BLaER1 treated with 17β-estradiol and CSF1 and Interleukin-3, amounts not matched to agents 10 nM and 100 nM (cell line): ENCODE measurements at regions not wholly inside any gene's neighbourhood (a gene's known extent, or its start where the extent isn't known, plus 50 kb on each side); places are given as distances from the start of the nearest gene placed in this dataset.
A peak's percentile ranks its signal among the peaks of the same experiment; 100 is the strongest.

Experiments
- H3K27ac ChIP-seq, 11 experiments: shearing (Covaris generic); formaldehyde crosslinking; 2 replicates each; pipeline ENCODE4 v1.8.1; 2022
- H3K27me3 ChIP-seq, 11 experiments: shearing (Covaris generic); formaldehyde crosslinking; 2 replicates each; pipeline ENCODE4 v1.8.1; 2022
- H3K36me3 ChIP-seq, 11 experiments: shearing (Covaris generic); formaldehyde crosslinking; 2 replicates each; pipeline ENCODE4 v1.8.1; 2022
- H3K4me1 ChIP-seq, 10 experiments: shearing (Covaris generic); formaldehyde crosslinking; 2 replicates each; pipeline ENCODE4 v1.8.1; 2022
- H3K4me2 ChIP-seq, 11 experiments: shearing (Covaris generic); formaldehyde crosslinking; 2 replicates each; pipeline ENCODE4 v1.8.1; 2022
- H3K4me3 ChIP-seq, 10 experiments: shearing (Covaris generic); formaldehyde crosslinking; 2 replicates each; pipeline ENCODE4 v1.8.1; 2022
- H3K9ac ChIP-seq, 11 experiments: shearing (Covaris generic); formaldehyde crosslinking; 2 replicates each; pipeline ENCODE4 v1.8.1; 2022
- H3K9me3 ChIP-seq, 11 experiments: shearing (Covaris generic); formaldehyde crosslinking; replicated peaks in 1 of 11; 2 replicates each; pipeline ENCODE4 v1.8.1; 2022
- H4K20me1 ChIP-seq, 11 experiments: shearing (Covaris generic); formaldehyde crosslinking; 2 replicates each; pipeline ENCODE4 v1.8.1; 2022
- Cebpa-rat ChIP-seq, 11 experiments: shearing (Covaris generic); IDR thresholded peaks; 2 replicates each; pipeline ENCODE4 v1.8.1; 2022

- Histone ChIP-seq H3K27me3 (peaks cover 17 to 29% (median 19%) of the 10 kb centered on the region in 11 experiments), H3K4me1 (peaks cover 34 to 49% (median 46%) of the 10 kb centered on the region in 10 experiments), H3K4me3 (peak overlapping the region in 1 of 10 experiments; percentile 29; a peak in 1 of 20 replicates), H3K9ac (peak overlapping the region in 2 of 11 experiments; percentile 20 to 37; a peak in 2 of 22 replicates), H3K36me3 (no peaks in the 10 kb centered on the region), H3K4me2 (peak overlapping the region; percentile 73 to 93 (median 84)), H3K9me3 (no peaks in the 10 kb centered on the region), H3K27ac (0 out of 22 replicates have a peak overlapping the region, but pooled peaks of 2 of the 11 experiments have one; percentile 3 to 14), H4K20me1 (no peaks in the 10 kb centered on the region)
- no peak for TF ChIP-seq Cebpa-rat (IDR thresholded peaks at IDR 0.05)
Measured at GRCh38 chr11:123363556-123363955, 66.5 kb upstream of the GRAMD1B start.

- TF ChIP-seq Cebpa-rat (IDR thresholded peaks at IDR 0.05) = no peak
- no peaks in the 10 kb centered on the region for H3K9me3 ChIP-seq
- H3K27ac ChIP-seq = peak overlapping the region in 2 of 11 experiments; percentile 3 to 14; a peak in 1 of 22 replicates
- no peaks in the 10 kb centered on the region for H3K36me3 ChIP-seq
- H3K4me2 ChIP-seq = peak overlapping the region; percentile 73 to 93 (median 84)
- peak overlapping the region in 3 of 10 experiments; percentile 4 to 32 (median 29); a peak in 3 of 20 replicates for H3K4me3 ChIP-seq
- no peaks in the 10 kb centered on the region for H4K20me1 ChIP-seq
- H3K4me1 ChIP-seq = peaks cover 40 to 55% (median 51%) of the 10 kb centered on the region in 10 experiments
- H3K9ac ChIP-seq = peak overlapping the region in 2 of 11 experiments; percentile 20 to 37; a peak in 3 of 22 replicates
- H3K27me3 ChIP-seq = peaks cover 23 to 35% (median 25%) of the 10 kb centered on the region in 11 experiments
Measured at GRCh38 chr11:123362941-123363340, 67.1 kb upstream of the GRAMD1B start.

GRCh38 chr11:123362186-123362585, 67.9 kb upstream of the GRAMD1B start:
- no peak for TF ChIP-seq Cebpa-rat (IDR thresholded peaks at IDR 0.05)
- no peak overlapping the region for H3K27ac ChIP-seq
- H3K9ac ChIP-seq = no peak overlapping the region
- H3K36me3 ChIP-seq = no peaks in the 10 kb centered on the region
- no peaks in the 10 kb centered on the region for H3K9me3 ChIP-seq
- no peaks in the 10 kb centered on the region for H4K20me1 ChIP-seq
- peak overlapping the region in 10 of 11 experiments; percentile 73 to 93 (median 83); a peak in 19 of 22 replicates for H3K4me2 ChIP-seq
- H3K4me1 ChIP-seq = peaks cover 41 to 60% (median 52%) of the 10 kb centered on the region in 10 experiments
- peaks cover 30 to 42% (median 33%) of the 10 kb centered on the region in 11 experiments for H3K27me3 ChIP-seq
- no peak overlapping the region for H3K4me3 ChIP-seq

GRCh38 chr11:123361110-123361509, 69.0 kb upstream of the GRAMD1B start:
- Histone ChIP-seq H3K9me3 (no peaks in the 10 kb centered on the region), H3K4me1 (peaks cover 41 to 60% (median 52%) of the 10 kb centered on the region in 10 experiments), H3K27me3 (peaks cover 30 to 46% (median 35%) of the 10 kb centered on the region in 11 experiments), H3K9ac (no peak overlapping the region), H3K4me3 (no peak overlapping the region), H3K27ac (no peak overlapping the region), H4K20me1 (no peaks in the 10 kb centered on the region), H3K36me3 (no peaks in the 10 kb centered on the region), H3K4me2 (peak overlapping the region in 7 of 11 experiments; percentile 9 to 93 (median 82); a peak in 12 of 22 replicates)
- TF ChIP-seq Cebpa-rat (IDR thresholded peaks at IDR 0.05) = no peak

GRCh38 chr11:123360267-123360936, 69.7 kb upstream of the GRAMD1B start:
- no peaks in the 10 kb centered on the region for H3K36me3 ChIP-seq
- TF ChIP-seq Cebpa-rat (IDR thresholded peaks at IDR 0.05) = no peak
- H3K9me3 ChIP-seq = no peaks in the 10 kb centered on the region
- H3K4me1 ChIP-seq = peaks cover 41 to 60% (median 52%) of the 10 kb centered on the region in 10 experiments
- H4K20me1 ChIP-seq = no peaks in the 10 kb centered on the region
- 0 out of 22 replicates have a peak overlapping the region, but pooled peaks of 1 of the 11 experiments have one; percentile 12 for H3K4me2 ChIP-seq
- peaks cover 30 to 46% (median 35%) of the 10 kb centered on the region in 11 experiments for H3K27me3 ChIP-seq
- H3K27ac ChIP-seq = no peak overlapping the region
- H3K4me3 ChIP-seq = no peak overlapping the region
- H3K9ac ChIP-seq = no peak overlapping the region

GRCh38 chr11:123357990-123358827, 71.9 kb upstream of the GRAMD1B start:
- H3K9me3 ChIP-seq = no peaks in the 10 kb centered on the region
- no peaks in the 10 kb centered on the region for H3K36me3 ChIP-seq
- peak overlapping the region; percentile 49 to 70 (median 58) for H3K4me3 ChIP-seq
- H3K9ac ChIP-seq = peak overlapping the region in 10 of 11 experiments; percentile 19 to 57 (median 40); a peak in 16 of 22 replicates
- H3K4me2 ChIP-seq = peak overlapping the region; percentile 78 to 99 (median 92)
- H3K4me1 ChIP-seq = peaks cover 25 to 39% (median 31%) of the 10 kb centered on the region in 10 experiments
- H3K27ac ChIP-seq = no peak overlapping the region
- peaks cover 30 to 46% (median 35%) of the 10 kb centered on the region in 11 experiments for H3K27me3 ChIP-seq
- no peaks in the 10 kb centered on the region for H4K20me1 ChIP-seq
- no peak for TF ChIP-seq Cebpa-rat (IDR thresholded peaks at IDR 0.05)

GRCh38 chr11:123357353-123357989, 72.6 kb upstream of the GRAMD1B start:
- Histone ChIP-seq H3K4me3 (peak overlapping the region in 6 of 10 experiments; percentile 54 to 63 (median 60); a peak in 9 of 20 replicates), H3K27me3 (peaks cover 30 to 46% (median 35%) of the 10 kb centered on the region in 11 experiments), H4K20me1 (no peaks in the 10 kb centered on the region), H3K36me3 (no peaks in the 10 kb centered on the region), H3K4me1 (peaks cover 18 to 32% (median 23%) of the 10 kb centered on the region in 10 experiments; a peak in 19 of 20 replicates), H3K4me2 (peak overlapping the region; percentile 78 to 99 (median 92)), H3K9me3 (no peaks in the 10 kb centered on the region), H3K27ac (no peak overlapping the region), H3K9ac (peak overlapping the region in 3 of 11 experiments; percentile 31 to 52 (median 47); a peak in 3 of 22 replicates)
- no peak for TF ChIP-seq Cebpa-rat (IDR thresholded peaks at IDR 0.05)

GRCh38 chr11:123356539-123356938, 73.5 kb upstream of the GRAMD1B start:
- Histone ChIP-seq H4K20me1 (no peaks in the 10 kb centered on the region), H3K4me1 (peaks cover 11 to 22% (median 15%) of the 10 kb centered on the region in 10 experiments; a peak in 19 of 20 replicates), H3K27me3 (peaks cover 30 to 43% (median 35%) of the 10 kb centered on the region in 11 experiments), H3K9ac (no peak overlapping the region), H3K4me3 (no peak overlapping the region), H3K27ac (no peak overlapping the region), H3K9me3 (no peaks in the 10 kb centered on the region), H3K36me3 (no peaks in the 10 kb centered on the region), H3K4me2 (no peak overlapping the region)
- TF ChIP-seq Cebpa-rat (IDR thresholded peaks at IDR 0.05) = no peak
